ENCODE measurements at regions not wholly inside any gene's neighbourhood (a gene's known extent, or its start where the extent isn't known, plus 50 kb on each side); places are given as distances from the start of the nearest gene placed in this dataset.

- DNase-seq (ENCODE audit: low read depth) = no peak
Observed at GRCh38 chr4:180734753-180735432, 1508.3 kb upstream of the TENM3 start.

GRCh38 chr4:180741703-180742102 lies 1501.5 kb upstream of the TENM3 start:
- no peak for DNase-seq (ENCODE audit: low read depth)

- DNase-seq (ENCODE audit: low read depth) = no peak
Observed at GRCh38 chr4:180745019-180745418, 1498.2 kb upstream of the TENM3 start.

GRCh38 chr4:180751009-180751408 lies 1492.2 kb upstream of the TENM3 start:
- no peak for DNase-seq (ENCODE audit: low read depth)

GRCh38 chr4:180757927-180758326 lies 1485.3 kb upstream of the TENM3 start:
- DNase-seq (ENCODE audit: low read depth) = no peak

GRCh38 chr4:180766045-180766444 lies 1477.2 kb upstream of the TENM3 start:
- no peak for DNase-seq (ENCODE audit: low read depth)

- DNase-seq (ENCODE audit: low read depth) = no peak
Observed at GRCh38 chr4:180766944-180767729, 1476.1 kb upstream of the TENM3 start.

GRCh38 chr4:180768610-180769009 lies 1474.6 kb upstream of the TENM3 start:
- DNase-seq (ENCODE audit: low read depth) = no peak

- DNase-seq (ENCODE audit: low read depth) = no peak
Observed at GRCh38 chr4:180769791-180770190, 1473.4 kb upstream of the TENM3 start.

- no peak for DNase-seq (ENCODE audit: low read depth)
Observed at GRCh38 chr4:180770265-180770664, 1472.9 kb upstream of the TENM3 start.

- DNase-seq (ENCODE audit: low read depth) = no peak
Observed at GRCh38 chr4:180784940-180785339, 1458.3 kb upstream of the TENM3 start.

GRCh38 chr4:180788729-180789128 lies 1454.5 kb upstream of the TENM3 start:
- no peak for DNase-seq (ENCODE audit: low read depth)

- no peak for DNase-seq (ENCODE audit: low read depth)
Observed at GRCh38 chr4:180789929-180790328, 1453.3 kb upstream of the TENM3 start.

- DNase-seq (ENCODE audit: low read depth) = no peak
Observed at GRCh38 chr4:180790471-180790870, 1452.7 kb upstream of the TENM3 start.

- DNase-seq (ENCODE audit: low read depth) = no peak
Observed at GRCh38 chr4:180792541-180792940, 1450.7 kb upstream of the TENM3 start.

- no peak for DNase-seq (ENCODE audit: low read depth)
Observed at GRCh38 chr4:180794333-180794732, 1448.9 kb upstream of the TENM3 start.

GRCh38 chr4:180798036-180798577 lies 1445.1 kb upstream of the TENM3 start:
- no peak for DNase-seq (ENCODE audit: low read depth)

- DNase-seq (ENCODE audit: low read depth) = no peak
Observed at GRCh38 chr4:180799798-180800197, 1443.4 kb upstream of the TENM3 start.

GRCh38 chr4:180805101-180805500 lies 1438.1 kb upstream of the TENM3 start:
- no peak for DNase-seq (ENCODE audit: low read depth)

GRCh38 chr4:180808862-180809261 lies 1434.3 kb upstream of the TENM3 start:
- DNase-seq (ENCODE audit: low read depth) = no peak

GRCh38 chr4:180809439-180809838 lies 1433.8 kb upstream of the TENM3 start:
- DNase-seq (ENCODE audit: low read depth) = no peak

GRCh38 chr4:180810581-180810980 lies 1432.6 kb upstream of the TENM3 start:
- DNase-seq (ENCODE audit: low read depth) = no peak

- DNase-seq (ENCODE audit: low read depth) = no peak
Observed at GRCh38 chr4:180811556-180811955, 1431.6 kb upstream of the TENM3 start.

Measured in stromal cell of bone marrow (primary cell).